GM21619 (cell line): ENCODE measurements at regions not wholly inside any gene's neighbourhood (a gene's known extent, or its start where the extent isn't known, plus 50 kb on each side); places are given as distances from the start of the nearest gene placed in this dataset.

ENCODE experiments used
- ATAC-seq: cut with Tn5 transposase; IDR thresholded peaks from one replicate; pipeline ENCODE4 v1.9.1; 2021; ENCODE audit not compliant: unreplicated experiment

DNA sequence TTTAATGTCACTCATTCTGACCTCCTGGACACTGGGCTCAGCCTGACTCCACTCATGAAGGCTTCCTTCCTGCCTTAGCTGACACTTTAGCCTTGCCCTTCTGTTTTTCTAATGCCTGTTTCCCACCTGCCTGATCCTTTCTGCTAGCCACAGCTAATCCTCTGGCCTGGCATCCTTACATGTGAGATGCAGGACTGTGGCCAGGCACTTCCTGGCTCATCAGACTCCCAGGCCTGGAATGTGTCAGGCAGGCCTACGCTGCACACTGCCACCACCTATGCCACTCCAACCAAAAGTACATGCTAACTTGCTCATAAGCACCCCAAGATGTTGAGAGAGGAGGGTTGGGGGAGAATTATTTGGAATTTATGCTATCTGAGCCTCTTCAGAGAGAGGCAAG lies 138.8 kb upstream of the NALF2 start:
- no peak for ATAC-seq

DNA sequence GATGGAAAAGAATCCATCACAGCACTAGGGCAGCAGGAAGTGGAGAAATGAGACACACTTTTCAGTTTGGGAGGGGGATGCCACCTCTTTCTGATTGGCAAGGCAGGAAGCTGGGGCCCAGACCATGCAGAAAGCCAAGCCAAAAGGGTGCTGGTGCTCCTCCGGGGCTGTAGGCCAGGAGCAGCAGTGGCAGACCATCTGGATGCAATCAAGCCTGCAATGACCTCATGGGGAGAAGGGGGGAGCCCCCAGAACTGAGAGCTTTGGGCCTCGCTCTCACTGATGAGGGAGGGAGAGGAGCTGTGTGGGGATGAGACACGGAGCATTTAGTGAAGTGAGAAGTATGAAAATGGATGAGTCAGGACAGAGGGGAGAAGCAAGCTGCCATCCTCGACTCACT lies 141.3 kb upstream of the NALF2 start:
- peak; percentile 74 for ATAC-seq

DNA sequence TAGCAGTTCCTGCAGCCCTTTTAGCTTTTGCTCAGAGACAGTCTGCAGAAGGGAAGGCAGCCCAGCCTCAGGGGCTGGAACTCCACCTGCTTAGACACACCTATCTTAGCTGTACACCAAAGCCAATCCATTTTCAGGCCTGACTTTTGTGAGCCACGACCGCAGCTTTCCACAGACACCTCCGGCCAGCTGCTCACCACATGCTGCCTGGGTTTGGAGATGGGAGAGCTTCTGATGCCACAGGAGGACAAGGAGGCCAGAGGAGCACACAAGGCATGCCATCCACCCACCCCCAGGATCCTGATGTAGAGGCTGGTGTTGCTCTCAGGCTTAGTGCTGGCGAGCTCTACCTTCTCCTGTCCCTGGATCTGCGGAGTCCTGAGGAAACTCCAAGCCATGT lies 141.8 kb upstream of the NALF2 start:
- ATAC-seq: no peak

DNA sequence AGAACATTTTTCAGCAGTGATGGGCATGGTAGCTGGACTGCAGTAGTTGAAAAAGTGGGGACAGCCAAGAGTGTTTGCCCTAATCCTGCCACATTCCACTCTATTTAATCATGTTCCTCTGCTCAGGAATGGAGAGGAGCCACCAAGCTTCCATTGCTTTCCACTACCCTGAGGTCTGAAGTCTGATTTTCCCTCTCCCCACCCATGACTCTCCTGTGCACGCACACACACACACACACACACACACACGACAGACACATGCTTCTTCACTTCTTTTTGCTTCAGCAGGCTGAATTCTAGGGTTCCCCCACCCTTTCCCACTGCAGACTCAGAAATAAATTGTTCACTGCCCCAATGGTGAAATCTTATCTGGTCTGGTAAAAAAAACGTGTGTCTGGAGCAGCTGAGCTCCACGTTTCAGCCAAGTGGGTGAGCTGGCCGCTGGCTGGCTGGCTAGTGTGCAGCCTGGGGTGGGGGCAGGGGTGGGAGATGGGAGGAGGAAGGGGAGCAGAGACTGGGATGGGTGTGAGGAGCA lies 142.7 kb upstream of the NALF2 start:
- ATAC-seq: no peak

DNA sequence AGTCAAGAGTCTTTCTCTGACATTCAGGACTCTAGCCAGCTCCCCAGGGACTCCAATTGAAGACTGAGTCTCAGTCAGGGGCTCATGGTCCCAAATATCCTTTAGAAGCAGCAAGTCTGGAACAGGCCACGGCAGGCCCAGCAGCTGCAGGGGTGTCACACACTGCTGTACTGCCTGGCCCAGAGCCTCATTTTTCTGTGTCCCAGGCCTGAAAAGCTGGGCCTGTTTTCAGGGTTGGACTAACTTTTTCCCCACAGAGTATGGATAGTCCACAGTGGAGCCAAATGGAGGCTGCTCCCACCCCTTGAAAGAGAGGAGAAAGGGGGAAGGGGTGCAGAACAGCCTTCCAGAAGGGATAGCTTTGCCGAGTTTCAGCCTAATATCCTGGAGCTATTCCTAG lies 146.8 kb upstream of the NALF2 start:
- no peak for ATAC-seq

- ATAC-seq: no peak
Observed at GRCh38 chrX:69324851-69325250, 159.6 kb upstream of the PJA1 start.

DNA sequence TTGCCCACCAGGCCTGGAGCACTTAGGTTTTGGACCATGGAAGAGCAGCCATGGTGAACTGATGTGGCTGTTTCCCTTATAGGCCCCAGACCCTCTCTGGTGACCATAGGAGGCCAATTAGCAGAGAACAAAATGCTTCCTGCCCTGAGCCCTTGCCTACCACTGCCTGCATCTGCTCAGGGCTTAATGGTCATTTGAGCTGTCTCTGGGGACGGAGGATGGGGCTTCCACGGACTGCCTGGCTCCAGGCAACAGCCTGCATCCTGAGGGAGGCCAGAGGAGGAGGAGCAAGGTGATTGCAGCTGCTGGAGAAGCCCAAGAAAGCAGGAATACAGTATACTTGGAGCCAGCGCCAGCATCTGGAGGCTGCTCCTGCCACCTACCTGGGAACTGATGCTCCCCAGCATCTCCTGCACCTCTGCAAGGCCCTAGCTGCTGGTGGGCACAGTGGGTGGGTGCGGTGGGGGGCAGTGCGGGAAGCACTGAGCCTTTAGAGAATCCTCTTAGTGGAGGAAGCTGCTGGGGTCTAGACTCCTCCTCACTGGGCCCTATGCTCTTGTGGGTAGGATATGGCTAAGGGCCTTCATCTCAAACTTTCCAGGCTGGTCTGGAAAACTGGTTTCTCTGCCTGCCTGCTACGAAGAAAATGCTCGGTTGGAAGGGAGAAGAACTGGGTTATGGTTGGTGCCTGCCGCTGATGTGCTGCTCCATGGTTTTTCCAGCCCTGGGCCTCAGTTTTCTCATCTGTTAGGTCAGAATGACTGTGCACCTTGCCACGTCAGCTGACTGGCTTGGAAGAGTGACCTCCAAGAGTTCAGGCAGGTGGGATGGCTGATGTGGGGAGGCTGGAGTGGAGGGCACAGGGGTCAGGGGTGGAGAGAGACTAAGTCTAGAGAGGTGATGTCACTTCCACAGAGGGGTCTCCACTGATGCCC lies 158.8 kb upstream of the PJA1 start:
- no peak for ATAC-seq

- ATAC-seq: no peak
Observed at GRCh38 chrX:69321789-69322188, 156.5 kb upstream of the PJA1 start.

DNA sequence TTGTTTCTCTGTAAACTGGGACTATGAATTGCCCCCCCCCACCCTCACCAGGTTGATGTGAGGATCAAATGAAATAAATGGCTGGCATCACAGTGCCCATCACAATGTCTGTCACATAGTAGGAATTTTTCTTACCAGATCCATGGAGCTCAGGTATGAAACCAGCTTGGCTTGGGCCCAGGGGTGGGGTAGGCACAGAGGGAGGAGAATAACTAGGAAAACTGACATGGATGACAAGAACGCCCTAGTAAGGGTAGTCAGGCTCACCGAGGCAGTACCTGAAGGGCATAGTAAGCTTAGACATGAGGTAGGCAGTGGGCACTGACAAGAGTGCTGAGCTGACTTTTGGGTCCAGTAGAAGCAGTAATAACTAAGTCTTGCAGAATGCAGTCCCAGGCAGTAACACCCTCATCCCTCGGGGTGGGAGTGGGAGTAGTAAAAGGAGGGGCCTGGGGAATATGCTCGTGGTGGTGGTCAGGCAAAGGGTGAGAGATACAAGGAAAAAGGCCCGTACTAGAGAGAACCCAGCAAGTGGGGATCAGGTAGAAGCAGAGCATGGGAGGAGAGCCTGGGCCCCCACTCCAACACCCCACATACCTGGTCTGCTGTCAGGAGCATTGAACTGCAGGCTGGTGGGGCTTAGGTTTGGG lies 155.9 kb upstream of the PJA1 start:
- no peak for ATAC-seq

DNA sequence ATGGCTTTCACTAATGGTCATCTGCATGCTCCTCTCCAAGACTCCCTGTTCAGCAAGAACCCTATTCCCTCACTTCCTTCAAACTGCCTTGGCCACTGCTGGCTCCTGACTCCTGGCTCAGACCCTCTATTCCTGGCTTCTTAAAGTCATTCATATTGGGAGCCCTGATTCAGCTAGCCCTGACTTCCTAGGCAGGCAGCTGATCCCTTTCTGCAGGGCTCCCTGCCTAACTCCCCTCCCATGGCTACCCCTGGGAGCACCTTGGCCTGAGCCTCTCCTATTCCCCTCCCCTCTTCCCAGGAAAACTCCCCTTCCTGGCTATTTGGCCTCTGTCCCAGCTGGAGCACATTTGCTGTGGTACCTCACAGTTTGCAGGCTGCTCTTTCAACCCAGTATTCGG lies 154.9 kb upstream of the PJA1 start:
- no peak for ATAC-seq

DNA sequence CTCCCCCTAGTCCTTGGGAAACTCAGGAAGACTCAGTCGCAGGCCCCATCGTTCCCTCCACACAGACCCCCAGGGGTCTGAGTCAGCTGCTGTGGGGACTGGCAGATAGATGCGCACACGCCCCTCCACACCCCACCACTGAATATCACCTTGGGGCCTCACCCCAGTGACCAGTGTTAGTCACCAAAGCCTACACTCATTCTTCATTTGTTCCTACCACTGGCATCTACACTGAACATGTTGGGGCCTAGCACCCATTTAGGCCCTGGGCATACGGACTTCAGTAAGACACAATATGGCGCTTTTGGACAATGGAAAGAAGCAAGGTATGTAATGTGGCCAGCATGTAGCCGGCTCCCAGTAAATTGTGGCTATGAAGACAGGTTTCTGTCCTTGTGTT lies 154.1 kb upstream of the PJA1 start:
- ATAC-seq: no peak

DNA sequence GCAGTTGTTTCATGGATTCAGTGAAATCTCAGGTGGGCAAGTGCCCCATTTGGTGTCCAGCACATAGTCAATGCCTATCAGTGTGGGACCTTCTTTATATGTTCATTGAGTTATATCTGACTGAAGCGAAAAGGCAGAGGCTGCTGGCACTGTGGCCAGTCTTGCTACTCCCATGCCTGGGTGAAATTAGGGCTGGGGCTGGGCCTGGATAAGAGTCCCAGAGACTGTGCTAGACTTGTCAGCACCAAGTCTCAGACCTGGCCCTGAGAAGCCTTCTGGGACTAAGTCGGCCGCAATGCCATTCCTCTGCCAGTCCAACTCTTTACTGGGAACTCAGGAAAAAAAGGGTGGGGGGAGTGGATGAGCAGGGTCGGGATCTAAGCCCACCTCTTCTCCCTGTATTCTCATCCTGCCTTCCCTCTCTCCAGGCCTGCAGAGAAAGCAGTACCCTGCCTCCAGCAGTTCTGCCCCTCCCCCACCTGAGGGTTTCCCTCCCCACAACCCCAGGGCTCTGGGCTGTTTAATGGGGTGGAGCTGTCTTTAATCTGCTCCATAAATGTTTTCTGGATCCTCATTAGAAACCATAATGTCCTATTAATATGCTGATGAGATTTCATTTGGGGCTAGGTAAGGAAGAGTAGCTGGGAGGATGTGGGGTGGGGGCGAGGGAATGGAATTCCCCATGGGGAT lies 153.5 kb upstream of the PJA1 start:
- no peak for ATAC-seq

GRCh38 chrX:69317721-69318120 lies 152.5 kb upstream of the PJA1 start:
- no peak for ATAC-seq

- ATAC-seq: no peak
Observed at GRCh38 chrX:69314436-69315348, 149.4 kb upstream of the PJA1 start.

- ATAC-seq: no peak
Observed at GRCh38 chrX:69313617-69314290, 148.5 kb upstream of the PJA1 start.

GRCh38 chrX:69311936-69312670 lies 146.8 kb upstream of the PJA1 start:
- no peak for ATAC-seq

DNA sequence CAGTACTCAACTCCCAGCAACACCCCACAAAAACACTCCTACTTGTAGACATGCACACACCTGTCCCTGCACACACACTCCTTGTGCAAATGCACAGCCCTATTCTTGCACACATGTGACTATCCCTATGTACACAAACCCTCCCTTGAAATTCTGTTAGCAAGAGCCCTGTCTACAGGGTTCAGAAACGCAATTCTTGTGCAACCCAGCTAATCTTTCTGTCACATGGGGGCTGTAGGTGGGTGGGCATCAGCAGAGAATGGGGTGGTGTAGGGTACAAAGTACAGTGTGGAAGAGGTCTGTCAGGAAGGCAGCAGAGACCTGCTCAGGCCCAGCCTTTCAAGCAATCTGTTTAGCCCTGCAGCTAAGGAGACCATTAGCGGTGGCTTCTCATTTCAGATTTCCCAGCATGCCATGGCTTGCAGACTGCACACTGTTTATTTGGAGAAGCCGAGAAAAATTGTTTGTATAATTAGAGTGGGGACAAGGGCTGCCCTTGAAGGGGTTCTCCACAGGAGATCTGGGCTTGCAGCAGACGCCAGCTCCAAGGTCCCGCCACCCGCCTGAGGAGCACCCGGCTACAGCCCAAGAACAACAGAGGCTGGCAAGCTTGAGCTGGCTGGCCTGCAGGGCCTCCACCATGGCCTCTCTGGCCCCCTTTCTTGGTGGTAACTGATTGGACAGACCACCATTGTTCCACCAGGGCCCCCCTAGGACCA lies 144.0 kb upstream of the PJA1 start:
- ATAC-seq: no peak

GRCh38 chrX:69307756-69308155 lies 142.5 kb upstream of the PJA1 start:
- ATAC-seq: no peak

DNA sequence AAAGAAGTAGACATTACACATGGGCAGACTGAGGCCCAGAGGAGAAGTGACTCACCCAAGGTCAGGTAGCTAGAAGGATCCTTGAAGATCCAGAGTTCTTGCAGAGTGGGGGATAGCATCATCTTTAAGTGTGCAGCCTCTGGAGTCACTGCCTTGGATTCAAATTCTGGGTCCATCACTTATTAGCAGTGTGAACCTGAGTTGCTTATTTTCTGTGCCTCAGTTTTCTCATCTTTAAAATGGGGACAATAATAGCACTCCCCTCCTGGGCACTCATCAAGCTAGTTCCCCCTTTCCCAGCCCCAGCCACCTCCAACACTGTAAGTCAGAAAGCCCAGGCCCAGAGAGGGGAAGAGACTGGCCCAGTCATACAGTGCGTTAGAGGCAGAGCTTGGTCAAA lies 141.8 kb upstream of the PJA1 start:
- no peak for ATAC-seq
